Hematopoietic multipotent progenitor cell treated with erythropoietin and hydrocortisone succinate and interleukin-3 and kit ligand, for 15 days (in vitro differentiated cells): ENCODE measurements at regions not wholly inside any gene's neighbourhood (a gene's known extent, or its start where the extent isn't known, plus 50 kb on each side); places are given as distances from the start of the nearest gene placed in this dataset.
A peak's percentile ranks its signal among the peaks of the same experiment; 100 is the strongest.
"Not testable (repeated sequence)": the region's sequence is repeated elsewhere in the genome, so short reads cannot be mapped to it uniquely, and the experiment has no call there.

ENCODE experiments used
- DNase-seq: peaks from one replicate; pipeline ENCODE4 v3.0.0-alpha.2; 2015; ENCODE audit warnings: low spot score

DNA sequence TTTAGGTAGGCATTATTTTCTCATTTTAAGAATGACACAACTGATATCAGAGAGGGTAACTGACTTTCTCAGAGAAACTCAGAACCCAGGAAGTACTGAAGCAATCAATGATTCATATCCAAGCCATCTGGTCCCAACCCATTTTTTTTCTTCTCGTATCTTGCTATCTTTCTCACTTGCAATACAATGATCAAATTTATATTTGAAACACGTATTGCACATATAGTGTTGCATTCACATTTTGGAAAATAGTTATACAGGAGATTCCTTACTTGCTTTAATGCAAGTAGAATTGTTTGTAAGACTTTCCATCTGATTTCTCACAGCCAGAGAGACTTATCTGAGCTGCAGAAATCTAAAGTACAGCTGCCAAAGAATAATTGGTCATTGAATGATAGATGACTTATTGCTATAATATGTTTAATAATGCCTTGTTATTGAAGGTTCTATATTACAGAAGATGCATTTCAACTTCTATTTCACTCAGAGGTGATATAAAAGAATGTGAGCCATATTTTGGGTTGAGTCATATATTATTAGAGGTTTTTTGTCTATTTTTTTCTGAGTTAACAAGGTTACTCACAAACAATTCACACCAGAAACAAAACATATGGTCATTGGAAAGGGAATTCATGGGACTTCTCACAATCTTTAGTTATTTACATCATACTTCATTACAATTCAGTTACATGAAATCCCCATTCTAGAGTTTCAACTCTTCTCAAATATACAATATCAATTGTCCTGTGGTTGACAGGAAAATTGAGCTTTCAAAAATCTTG is 337.5 kb upstream of the CITED2 start:
- no peak for DNase-seq

DNA sequence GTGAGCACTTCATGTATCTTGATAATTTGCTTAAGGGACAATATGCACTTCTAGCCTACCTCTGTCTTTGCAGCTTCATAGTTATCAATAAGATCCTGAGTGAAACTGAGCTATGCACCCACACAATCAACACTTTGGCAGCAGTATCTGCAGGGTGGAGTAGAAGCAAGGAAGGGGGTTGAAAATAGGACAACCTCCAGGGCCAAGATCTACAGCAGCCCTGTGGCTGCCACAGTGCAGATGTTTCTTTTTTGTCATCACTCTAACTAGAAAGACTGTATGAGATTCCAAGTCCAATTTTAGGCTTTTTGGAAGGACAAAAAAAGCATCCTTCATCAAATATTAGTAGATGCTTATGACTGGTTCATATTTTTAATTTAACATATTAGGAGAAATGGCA is 336.1 kb upstream of the CITED2 start:
- peak; percentile 7 for DNase-seq

DNA sequence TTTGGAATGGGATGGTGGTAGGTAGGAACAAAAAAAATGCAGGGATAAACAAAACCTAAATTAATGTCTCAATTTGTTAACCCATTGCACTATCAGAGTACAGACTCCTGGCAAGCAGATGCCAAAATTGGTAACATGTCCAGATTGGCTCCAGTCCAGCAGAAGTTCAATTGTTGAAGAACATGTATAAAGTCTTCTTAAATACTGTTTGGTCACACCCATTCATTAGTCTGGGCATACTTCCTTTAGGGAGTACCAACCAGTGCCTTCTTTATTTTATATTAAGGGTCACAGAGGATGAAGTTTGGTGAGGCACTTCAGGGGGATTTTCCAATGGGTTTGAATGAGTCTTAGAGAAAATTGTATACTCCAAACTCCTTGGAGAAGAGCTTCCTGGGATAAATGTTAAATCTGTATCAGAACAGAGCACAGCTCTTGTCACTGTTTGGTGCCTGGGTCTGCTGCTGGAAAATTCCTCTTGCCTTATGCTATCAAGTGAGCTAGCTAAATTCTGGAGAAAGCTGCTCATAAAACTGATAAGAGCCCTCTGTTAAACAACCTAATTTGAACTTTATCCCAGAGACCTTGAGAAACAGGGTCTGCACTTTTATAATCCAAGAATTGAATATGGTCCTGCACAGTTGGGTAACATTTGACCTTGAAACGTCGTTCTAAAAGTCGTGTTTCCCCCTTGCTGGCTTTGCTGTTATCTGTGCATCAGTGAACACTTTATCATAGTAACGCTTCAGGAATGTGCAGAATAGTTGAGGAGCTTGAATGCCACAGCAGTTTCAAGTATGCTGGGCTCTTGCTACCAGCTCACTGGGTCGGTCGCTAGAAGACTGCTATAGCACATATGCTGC is 334.1 kb upstream of the CITED2 start:
- no peak for DNase-seq

GRCh38 chr6:139706912-139707311 is 332.5 kb upstream of the CITED2 start:
- no peak for DNase-seq

- no peak for DNase-seq
Observed at GRCh38 chr6:139705284-139705683, 330.8 kb upstream of the CITED2 start.

GRCh38 chr6:139703780-139704179 is 329.3 kb upstream of the CITED2 start:
- DNase-seq: no peak

- DNase-seq: no peak
Observed at GRCh38 chr6:139702706-139703105, 328.3 kb upstream of the CITED2 start.

- no peak for DNase-seq
Observed at GRCh38 chr6:139701695-139702094, 327.2 kb upstream of the CITED2 start.

GRCh38 chr6:139701003-139701402 is 326.6 kb upstream of the CITED2 start:
- DNase-seq: no peak

DNA sequence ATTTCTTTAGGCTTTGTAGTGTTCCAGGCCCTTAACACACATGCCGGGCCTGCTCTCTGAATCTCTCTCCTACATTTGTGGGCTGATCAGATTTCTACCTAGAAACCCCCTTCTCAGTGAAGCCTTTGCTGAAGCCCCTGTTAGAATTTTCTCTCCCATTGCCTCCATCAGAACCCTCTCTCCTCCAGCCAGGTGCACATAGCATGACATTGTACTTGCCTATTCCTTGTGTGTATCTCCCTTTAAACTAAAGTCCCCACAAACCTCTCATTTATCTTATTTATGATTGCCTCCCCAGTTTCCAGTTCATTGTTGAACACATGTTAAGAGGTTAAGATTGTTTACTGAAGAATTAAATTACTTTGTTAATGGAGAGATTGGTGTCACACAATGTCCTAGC is 325.5 kb upstream of the CITED2 start:
- DNase-seq: no peak

DNA sequence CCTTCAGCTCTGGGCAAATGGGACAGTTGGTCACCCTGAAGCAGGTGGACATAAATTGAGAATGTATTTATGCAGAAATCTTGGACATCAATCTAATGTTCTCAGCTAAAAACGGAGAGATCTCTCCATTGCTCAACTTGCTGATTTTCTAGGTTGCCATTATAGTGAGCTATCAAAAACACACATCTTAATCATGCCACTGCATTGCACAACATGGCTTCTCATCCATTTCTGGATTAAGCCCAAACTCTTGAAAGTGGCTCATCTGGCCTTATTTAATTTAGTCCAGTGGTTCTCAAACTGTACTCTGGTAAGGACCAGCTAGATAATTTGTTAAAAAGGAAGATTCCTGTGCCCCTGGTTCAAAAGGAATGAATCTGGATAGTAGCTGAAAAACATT is 324.9 kb upstream of the CITED2 start:
- no peak for DNase-seq

- DNase-seq: no peak
Observed at GRCh38 chr6:139698526-139699176, 324.2 kb upstream of the CITED2 start.

DNA sequence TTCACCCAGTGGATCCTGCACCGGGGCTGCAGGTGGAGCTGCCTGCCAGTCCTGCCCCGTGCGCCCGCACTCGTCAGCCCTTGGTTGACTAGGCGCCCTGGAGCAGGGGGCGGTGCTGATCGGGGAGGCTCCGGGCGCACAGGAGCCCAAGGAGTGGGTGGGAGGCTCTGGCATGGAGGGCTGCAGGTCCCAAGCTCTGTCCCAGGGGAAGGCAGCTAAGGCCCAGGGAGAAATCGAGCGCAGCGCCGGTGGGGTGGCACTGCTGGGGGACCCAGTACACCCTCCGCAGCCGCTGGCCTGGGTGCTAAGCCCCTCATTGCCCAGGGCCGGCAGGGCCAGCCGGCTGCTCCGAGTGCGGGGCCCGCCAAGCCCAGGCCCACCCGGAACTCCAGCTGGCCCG is 323.4 kb upstream of the CITED2 start:
- DNase-seq: not testable (repeated sequence)

DNA sequence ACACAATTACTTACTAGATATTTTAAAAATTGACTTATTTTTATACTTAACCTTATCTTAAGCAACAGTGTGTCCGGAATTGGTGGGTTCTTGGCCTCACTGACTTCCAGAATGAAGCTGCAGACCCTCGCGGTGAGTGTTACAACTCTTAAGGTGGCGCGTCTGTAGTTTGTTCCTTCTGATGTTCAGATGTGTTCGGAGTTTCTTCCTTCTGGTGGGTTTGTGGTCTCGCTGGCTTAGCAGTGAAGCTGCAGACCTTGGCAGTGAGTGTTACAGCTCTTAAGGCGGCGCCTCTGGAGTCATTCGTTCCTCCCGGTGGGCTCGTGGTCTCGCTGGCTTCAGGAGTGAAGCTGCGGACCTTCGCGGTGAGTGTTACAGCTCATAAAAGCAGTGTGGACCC is 322.5 kb upstream of the CITED2 start:
- not testable (repeated sequence) for DNase-seq

GRCh38 chr6:139695361-139695760 is 320.9 kb upstream of the CITED2 start:
- DNase-seq: no peak

- DNase-seq: no peak
Observed at GRCh38 chr6:139693735-139694134, 319.3 kb upstream of the CITED2 start.

GRCh38 chr6:139690007-139690406 is 315.6 kb upstream of the CITED2 start:
- no peak for DNase-seq

DNA sequence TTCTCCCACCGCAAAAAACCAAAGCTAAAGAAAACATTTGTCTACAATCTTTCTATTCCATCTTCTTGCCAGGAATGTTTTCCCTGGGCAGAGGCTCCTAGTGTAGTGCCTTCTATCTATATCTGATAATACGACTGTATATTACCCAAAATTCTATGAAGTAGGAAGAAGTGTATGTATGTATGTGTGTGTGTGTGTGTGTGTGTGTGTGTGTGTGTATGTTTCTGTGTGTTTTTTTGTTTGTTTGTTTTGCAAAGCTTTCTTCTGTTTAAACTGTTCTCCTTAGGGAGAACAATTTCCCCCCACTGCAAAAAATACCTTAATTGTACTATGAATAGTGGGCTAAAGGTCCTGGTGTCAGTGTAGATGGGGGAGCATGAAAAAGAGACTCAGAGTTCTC is 312.6 kb upstream of the CITED2 start:
- DNase-seq: no peak

GRCh38 chr6:139686308-139686707 is 311.9 kb upstream of the CITED2 start:
- DNase-seq: no peak

- DNase-seq: no peak
Observed at GRCh38 chr6:139685009-139685408, 310.6 kb upstream of the CITED2 start.

DNA sequence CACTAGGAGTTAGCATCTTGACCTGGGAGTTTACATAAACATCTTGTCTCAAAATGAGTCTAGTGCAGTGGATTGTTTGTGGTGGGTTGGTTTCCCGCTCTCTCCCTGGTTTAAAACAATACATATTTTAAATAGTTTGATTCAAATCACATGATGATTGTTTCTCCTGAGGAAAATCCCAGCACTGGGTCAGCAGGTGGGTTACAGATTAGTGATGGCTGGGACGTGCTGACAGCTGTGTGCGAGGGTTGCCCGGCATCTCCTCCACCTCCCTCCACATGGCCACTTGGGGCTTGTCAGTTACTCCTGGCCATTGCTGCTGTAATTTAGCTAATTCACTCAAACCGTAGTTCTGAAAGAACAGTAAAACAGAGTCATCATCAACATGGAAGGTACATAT is 306.4 kb upstream of the CITED2 start:
- DNase-seq: no peak

DNA sequence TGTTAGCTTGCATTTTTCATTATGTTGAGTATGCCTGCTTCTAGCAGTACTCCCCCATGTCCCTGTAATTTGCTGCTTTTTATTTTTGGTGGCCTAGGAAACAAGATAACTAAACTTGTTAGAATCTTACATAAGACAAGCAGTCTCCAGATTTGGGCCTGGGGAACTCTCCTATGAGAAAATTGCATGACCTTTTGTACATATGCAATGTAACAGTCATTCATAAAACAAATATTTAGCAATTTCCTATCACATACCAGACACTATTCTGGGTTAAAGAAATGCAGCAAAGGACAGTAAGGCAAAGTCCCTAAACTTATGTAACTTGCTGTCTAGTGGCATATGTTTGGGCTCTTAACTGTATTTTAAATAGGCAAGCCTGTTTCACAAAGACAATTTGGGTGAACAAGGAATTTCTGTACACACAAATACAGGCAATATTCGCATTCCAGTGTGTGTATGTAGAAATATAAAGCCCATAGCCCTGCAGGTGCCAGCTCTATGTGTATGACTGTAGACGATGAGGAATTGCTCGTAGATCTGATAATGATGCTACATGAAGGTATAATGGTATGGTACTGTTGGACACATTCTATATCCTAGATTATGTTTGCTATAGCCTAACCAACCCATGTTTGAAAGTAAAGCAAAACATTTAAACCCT is 305.2 kb upstream of the CITED2 start:
- DNase-seq: no peak
